H9 (cell line): ENCODE measurements at regions not wholly inside any gene's neighbourhood (a gene's known extent, or its start where the extent isn't known, plus 50 kb on each side); places are given as distances from the start of the nearest gene placed in this dataset.

Experiments
- DNase-seq: peaks from one replicate; pipeline ENCODE4 v3.0.0-alpha.2; 2017
- H2AFZ ChIP-seq: one replicate; pipeline ENCODE4 v1.6.1; 2013; ENCODE audit warnings: mild to moderate bottlenecking, low read length, control low read depth, moderate library complexity
- H2AK5ac ChIP-seq: 2 replicates; pipeline ENCODE4 v1.6.1; 2013; ENCODE audit warnings: low read length, control low read depth, mixed read lengths; ENCODE audit not compliant: insufficient read length
- H2BK120ac ChIP-seq: one replicate; pipeline ENCODE4 v1.6.1; 2013; ENCODE audit warnings: low read depth, mild to moderate bottlenecking, low read length, control low read depth, inconsistent platforms; ENCODE audit not compliant: poor library complexity, severe bottlenecking
- H2BK12ac ChIP-seq: 2 replicates; pipeline ENCODE4 v1.6.1; 2013; ENCODE audit warnings: low read length, control low read depth, mixed read lengths, low read depth; ENCODE audit not compliant: insufficient read length
- H2BK15ac ChIP-seq: 2 replicates; pipeline ENCODE4 v1.6.1; 2013; ENCODE audit warnings: low read depth, low read length, control low read depth
- H2BK20ac ChIP-seq: one replicate; pipeline ENCODE4 v1.6.1; 2013; ENCODE audit warnings: low read depth, mild to moderate bottlenecking, low read length, control low read depth, inconsistent platforms; ENCODE audit not compliant: poor library complexity, severe bottlenecking
- H2BK5ac ChIP-seq: 2 replicates; pipeline ENCODE4 v1.6.1; 2013; ENCODE audit warnings: low read length, control low read depth, mixed read lengths; ENCODE audit not compliant: insufficient read length
- H3K14ac ChIP-seq: 2 replicates; pipeline ENCODE4 v1.6.1; 2013; ENCODE audit warnings: low read length, control low read depth; ENCODE audit not compliant: insufficient read depth
- H3K18ac ChIP-seq: 2 replicates; pipeline ENCODE4 v1.6.1; 2013; ENCODE audit warnings: low read depth, mild to moderate bottlenecking, mixed read lengths, low read length, control low read depth; ENCODE audit not compliant: insufficient read length
- H3K23ac ChIP-seq: 2 replicates; pipeline ENCODE4 v1.6.1; 2013; ENCODE audit warnings: low read length, control low read depth, mixed read lengths, low read depth; ENCODE audit not compliant: insufficient read length
- H3K23me2 ChIP-seq: 2 replicates; pipeline ENCODE4 v1.6.1; 2013; ENCODE audit warnings: low read depth, mild to moderate bottlenecking, mixed read lengths, low read length, control low read depth; ENCODE audit not compliant: insufficient read length, poor library complexity, severe bottlenecking
- H3K27ac ChIP-seq: 2 replicates; pipeline ENCODE4 v1.5.1; 2013; ENCODE audit warnings: low read length, control low read depth, mixed read lengths, low read depth; ENCODE audit not compliant: insufficient read length
- H3K27me3 ChIP-seq: 2 replicates; pipeline ENCODE4 v1.6.1; 2013; ENCODE audit warnings: low read length, control low read depth, inconsistent platforms; ENCODE audit not compliant: insufficient read depth
- H3K4ac ChIP-seq: 2 replicates; pipeline ENCODE4 v1.6.1; 2013; ENCODE audit warnings: low read depth, mild to moderate bottlenecking, control low read depth, inconsistent platforms, low read length, moderate library complexity
- H3K4me1 ChIP-seq: 2 replicates; pipeline ENCODE4 v1.6.1; 2013; ENCODE audit warnings: low read length, control low read depth, inconsistent platforms; ENCODE audit not compliant: insufficient read depth
- H3K4me2 ChIP-seq: 2 replicates; pipeline ENCODE4 v1.6.1; 2013; ENCODE audit warnings: low read length, control low read depth, mixed read lengths; ENCODE audit not compliant: insufficient read length, insufficient read depth
- H3K56ac ChIP-seq: 2 replicates; pipeline ENCODE4 v1.6.1; 2013; ENCODE audit warnings: low read depth, mild to moderate bottlenecking, mixed read lengths, low read length, control low read depth; ENCODE audit not compliant: insufficient read length
- H3K79me1 ChIP-seq: 2 replicates; pipeline ENCODE4 v1.6.1; 2013; ENCODE audit warnings: low read depth, mild to moderate bottlenecking, moderate library complexity, low read length, control low read depth, inconsistent platforms; ENCODE audit not compliant: insufficient read depth, poor library complexity, severe bottlenecking
- H3K79me2 ChIP-seq: 2 replicates; pipeline ENCODE4 v1.6.1; 2013; ENCODE audit warnings: low read length, control low read depth, inconsistent platforms; ENCODE audit not compliant: insufficient read depth
- H3K9ac ChIP-seq: 2 replicates; pipeline ENCODE4 v1.6.1; 2013; ENCODE audit warnings: low read length, control low read depth, mixed read lengths; ENCODE audit not compliant: insufficient read length; ENCODE audit errors: extremely low read depth
- H3K9me3 ChIP-seq: one replicate; pipeline ENCODE4 v1.6.1; 2013; ENCODE audit warnings: low read depth, low read length, inconsistent platforms; ENCODE audit not compliant: control insufficient read depth
- H3T11ph ChIP-seq: one replicate; pipeline ENCODE4 v1.6.1; 2013; ENCODE audit warnings: mild to moderate bottlenecking, low read length, control low read depth, inconsistent platforms
- H4K20me1 ChIP-seq: one replicate; pipeline ENCODE4 v1.6.1; 2013; ENCODE audit not compliant: control insufficient read depth, insufficient read length, insufficient read depth
- H4K5ac ChIP-seq: 2 replicates; pipeline ENCODE4 v1.6.1; 2013; ENCODE audit warnings: low read depth, mild to moderate bottlenecking, mixed read lengths, low read length, control low read depth; ENCODE audit not compliant: insufficient read length
- H4K8ac ChIP-seq: replicated peaks from 2 replicates; pipeline ENCODE4 v1.6.1; 2013; ENCODE audit warnings: low read length, control low read depth, mixed read lengths, low read depth; ENCODE audit not compliant: insufficient read length
- H4K91ac ChIP-seq: 2 replicates; pipeline ENCODE4 v1.6.1; 2013; ENCODE audit warnings: low read depth, mild to moderate bottlenecking, moderate library complexity, mixed read lengths, low read length, control low read depth; ENCODE audit not compliant: insufficient read length
- H3K27ac Mint-ChIP-seq, 3 experiments: 2 replicates in 2 of 3; 3 replicates in 1 of 3; pipeline ENCODE4 v1.8.0; 2020 to 2021; ENCODE audit warnings: mixed read lengths in 3 of 3, mild to moderate bottlenecking in 1 of 3, moderate library complexity in 1 of 3
- H3K27me3 Mint-ChIP-seq: 2 replicates; pipeline ENCODE4 v1.8.0; 2021; ENCODE audit warnings: low read depth, mild to moderate bottlenecking, moderate library complexity, mixed read lengths
- H3K36me3 Mint-ChIP-seq, 3 experiments: 2 replicates in 2 of 3; 3 replicates in 1 of 3; pipeline ENCODE4 v1.8.0; 2020 to 2021; ENCODE audit warnings: low read depth in 3 of 3, mixed read lengths in 3 of 3; ENCODE audit not compliant: insufficient read depth in 1 of 3
- H3K4me1 Mint-ChIP-seq, 2 experiments: 2 replicates each; pipeline ENCODE4 v1.8.0; 2020; ENCODE audit warnings: mixed read lengths in 2 of 2
- H3K4me3 Mint-ChIP-seq, 2 experiments: 2 replicates in 1 of 2; 3 replicates in 1 of 2; pipeline ENCODE4 v1.8.0; 2020 to 2021; ENCODE audit warnings: mild to moderate bottlenecking in 2 of 2, mixed read lengths in 2 of 2, moderate library complexity in 1 of 2
- H3K9me3 Mint-ChIP-seq, 2 experiments: 2 replicates in 1 of 2; 3 replicates in 1 of 2; pipeline ENCODE4 v1.8.0; 2020; ENCODE audit warnings: mild to moderate bottlenecking in 2 of 2, mixed read lengths in 2 of 2, moderate library complexity in 1 of 2
- WGBS: extraction: QIAGEN DNeasy Blood & Tissue Kit; methylation state at CpG from one replicate; pipeline ENCODE4 v1.1.7; 2013; ENCODE audit warnings: missing lambda C conversion rate, low lambda C conversion rate, mixed read lengths; ENCODE audit not compliant: insufficient read length; ENCODE audit errors: extremely low coverage; 5-methylcytosine and 5-hydroxymethylcytosine counted together
- TF ChIP-seq, protein P1 (sequence below): fragments of 200-600 bp; sonication (generic); conservative IDR thresholded peaks from 3 replicates; pipeline ENCODE4 v1.8.0; 2021; ENCODE audit warnings: antibody characterized with exemption, mild to moderate bottlenecking

DNA sequence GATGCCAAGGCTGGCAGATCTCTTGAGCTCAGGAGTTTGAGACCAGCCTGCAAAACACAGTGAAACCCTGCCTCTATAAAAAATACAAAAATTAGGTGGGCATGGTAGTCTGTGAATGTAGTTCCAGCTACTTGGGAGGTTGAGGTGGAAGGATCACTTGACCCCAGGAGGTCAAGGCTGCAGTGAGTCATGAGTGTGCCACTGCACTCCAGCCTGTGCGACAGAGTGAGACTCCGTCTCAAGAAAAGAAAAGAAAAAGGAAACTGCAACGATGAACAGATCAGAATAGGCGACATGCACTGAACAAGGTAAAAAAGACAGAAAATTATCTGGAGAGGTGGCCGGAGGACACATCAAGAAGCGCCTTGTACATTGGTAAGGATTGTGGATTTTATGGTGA lies 273.7 kb upstream of the AMIGO2 start:
- Histone ChIP-seq H3T11ph (no peak overlapping the region), H3K27ac (no peak overlapping the region), H3K56ac (no peak overlapping the region), H3K18ac (no peak overlapping the region), H3K9me3 (no peaks in the 10 kb centered on the region), H3K79me1 (no peaks in the 10 kb centered on the region), H2AFZ (no peak overlapping the region), H2BK12ac (no peak overlapping the region), H3K27me3 (no peaks in the 10 kb centered on the region), H3K9ac (no peak overlapping the region), H2BK15ac (no peak overlapping the region), H4K91ac (no peak overlapping the region), H4K8ac (no peak overlapping the region), H3K79me2 (no peaks in the 10 kb centered on the region; the same call in 1 of the 2 replicates), H3K23me2 (no peaks in the 10 kb centered on the region), H3K4me2 (no peak overlapping the region), H4K20me1 (no peaks in the 10 kb centered on the region), H3K4me1 (no peaks in the 10 kb centered on the region), H3K4ac (no peak overlapping the region), H4K5ac (no peak overlapping the region), H2BK5ac (no peak overlapping the region), H3K23ac (no peak overlapping the region), H3K14ac (no peak overlapping the region), H2BK120ac (no peak overlapping the region), H2BK20ac (no peak overlapping the region), H2AK5ac (no peak overlapping the region)
- Mint-ChIP-seq H3K27me3 (no peaks in the 10 kb centered on the region), H3K36me3 (no peaks in the 10 kb centered on the region), H3K9me3 (peaks cover 0 to 6% of the 10 kb centered on the region in 2 experiments; a peak in 1 of 5 replicates), H3K4me1 (peaks cover 0 to 3% of the 10 kb centered on the region in 2 experiments; a peak in 1 of 4 replicates), H3K27ac (no peak overlapping the region; a peak in 1 of 7 replicates), H3K4me3 (no peak overlapping the region)
- no peak for DNase-seq
- TF ChIP-seq, protein P1, sequence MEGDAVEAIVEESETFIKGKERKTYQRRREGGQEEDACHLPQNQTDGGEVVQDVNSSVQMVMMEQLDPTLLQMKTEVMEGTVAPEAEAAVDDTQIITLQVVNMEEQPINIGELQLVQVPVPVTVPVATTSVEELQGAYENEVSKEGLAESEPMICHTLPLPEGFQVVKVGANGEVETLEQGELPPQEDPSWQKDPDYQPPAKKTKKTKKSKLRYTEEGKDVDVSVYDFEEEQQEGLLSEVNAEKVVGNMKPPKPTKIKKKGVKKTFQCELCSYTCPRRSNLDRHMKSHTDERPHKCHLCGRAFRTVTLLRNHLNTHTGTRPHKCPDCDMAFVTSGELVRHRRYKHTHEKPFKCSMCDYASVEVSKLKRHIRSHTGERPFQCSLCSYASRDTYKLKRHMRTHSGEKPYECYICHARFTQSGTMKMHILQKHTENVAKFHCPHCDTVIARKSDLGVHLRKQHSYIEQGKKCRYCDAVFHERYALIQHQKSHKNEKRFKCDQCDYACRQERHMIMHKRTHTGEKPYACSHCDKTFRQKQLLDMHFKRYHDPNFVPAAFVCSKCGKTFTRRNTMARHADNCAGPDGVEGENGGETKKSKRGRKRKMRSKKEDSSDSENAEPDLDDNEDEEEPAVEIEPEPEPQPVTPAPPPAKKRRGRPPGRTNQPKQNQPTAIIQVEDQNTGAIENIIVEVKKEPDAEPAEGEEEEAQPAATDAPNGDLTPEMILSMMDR, result no peak
- WGBS, result no CpG with 5 or more reads among the region's 6 CpGs
